GM12878 (cell line): ENCODE measurements at regions not wholly inside any gene's neighbourhood (a gene's known extent, or its start where the extent isn't known, plus 50 kb on each side); places are given as distances from the start of the nearest gene placed in this dataset.

Experiments
- ATAC-seq: fragments of 200-7000 bp; cut with Tn5 transposase; 3 replicates; pipeline ENCODE4 v1.9.1; 2020; ENCODE audit warnings: mild to moderate bottlenecking, moderate library complexity
- BruUV-seq: library from RNA; stranded (reverse); fragments of 400-500 nt; replicated peaks from 2 replicates; lab custom pipeline; 2021; lab: Mats Ljungman, UMichigan
- CTCF ChIA-PET: fragments of 300-600 bp; sonication (Branson Sonifier 250); formaldehyde crosslinking; extraction: SDS; loops from one replicate; lab custom pipeline; 2021; ENCODE audit warnings: inconsistent platforms; lab: Yijun Ruan, JAX
- POLR2A ChIA-PET: fragments of 350-600 bp; formaldehyde crosslinking; extraction: SDS; loops from one replicate; lab custom pipeline; 2021; ENCODE audit warnings: inconsistent platforms; lab: Charles Lee
- RAD21 ChIA-PET: fragments of 300-600 bp; sonication (Branson Sonifier 250); formaldehyde crosslinking; loops from one replicate; lab custom pipeline; 2023; ENCODE audit warnings: antibody characterized with exemption; ENCODE audit not compliant: unreplicated experiment; lab: Charles Lee
- SMC1A ChIA-PET: fragments of 300-600 bp; sonication (Branson Sonifier 250); formaldehyde crosslinking; loops from one replicate; lab custom pipeline; 2023; ENCODE audit not compliant: unreplicated experiment, uncharacterized antibody; lab: Charles Lee
- DNase-seq: peaks from one replicate; pipeline ENCODE4 v3.0.0-alpha.2; 2011; ENCODE audit warnings: low read depth, low spot score
- FAIRE-seq: peaks from 3 replicates; lab custom pipeline; 2011; peaks lifted over from hg19 to GRCh38; lab: Jason Lieb, UNC
- H2AFZ ChIP-seq: 2 replicates; pipeline ENCODE4 v1.6.0; 2011; ENCODE audit warnings: low read depth, low read length, control low read depth; ENCODE audit not compliant: control insufficient read depth
- H3K27ac ChIP-seq: 2 replicates; pipeline ENCODE4 v1.5.1; 2011; ENCODE audit warnings: control low read depth; ENCODE audit not compliant: control insufficient read depth, insufficient read depth
- H3K27me3 ChIP-seq, 2 experiments: replicated peaks in 1 of 2; 2 replicates each; pipeline versions ENCODE4 v1.6.0 to v1.6.1; 2011; ENCODE audit warnings: low read length in 1 of 2; ENCODE audit not compliant: control insufficient read depth in 2 of 2, insufficient read depth in 2 of 2
- H3K36me3 ChIP-seq, 2 experiments: 2 replicates each; pipeline ENCODE4 v1.5.1; 2011; ENCODE audit warnings: low read length in 1 of 2; ENCODE audit not compliant: control insufficient read depth in 2 of 2, insufficient read depth in 2 of 2
- H3K4me1 ChIP-seq: 2 replicates; pipeline ENCODE4 v1.6.1; 2011; ENCODE audit warnings: mild to moderate bottlenecking, low read length, moderate library complexity, mixed read lengths; ENCODE audit not compliant: control insufficient read depth, insufficient read depth
- H3K4me2 ChIP-seq: 2 replicates; pipeline ENCODE4 v1.6.0; 2011; ENCODE audit warnings: control low read depth; ENCODE audit not compliant: control insufficient read depth, insufficient read depth
- H3K4me3 ChIP-seq: fragments of 200-600 bp; sonication (generic); 2 replicates; pipeline ENCODE4 v1.5.1; 2016
- H3K79me2 ChIP-seq: 2 replicates; pipeline ENCODE4 v1.6.0; 2011; ENCODE audit warnings: low read length; ENCODE audit not compliant: control insufficient read depth, insufficient read depth
- H3K9ac ChIP-seq: 2 replicates; pipeline ENCODE4 v1.8.0; 2011; ENCODE audit warnings: low read length, control low read depth, mixed read lengths; ENCODE audit not compliant: control insufficient read depth, insufficient read depth
- H3K9me3 ChIP-seq: replicated peaks from 3 replicates; pipeline ENCODE4 v1.5.1; 2011; ENCODE audit warnings: mild to moderate bottlenecking, low read length; ENCODE audit not compliant: control insufficient read depth, insufficient read depth
- H4K20me1 ChIP-seq: 2 replicates; pipeline ENCODE4 v1.6.0; 2011; ENCODE audit not compliant: control insufficient read depth, insufficient read depth
- CBX3 ChIP-seq: fragments of 200-600 bp; sonication (generic); IDR thresholded peaks from 2 replicates; pipeline ENCODE4 v1.6.1; 2016; ENCODE audit warnings: low read depth, borderline replicate concordance
- CHD4 ChIP-seq: fragments of 200-600 bp; sonication (generic); IDR thresholded peaks from 2 replicates; pipeline ENCODE4 v1.6.1; 2016; ENCODE audit warnings: mild to moderate bottlenecking
- FOXM1 ChIP-seq: IDR thresholded peaks from 2 replicates; pipeline ENCODE4 v1.6.1; 2012; ENCODE audit warnings: low read depth, mild to moderate bottlenecking, inconsistent platforms, low read length, moderate library complexity
- HDGF ChIP-seq: fragments of 450-650 bp; IDR thresholded peaks from 2 replicates; pipeline ENCODE4 v1.6.1; 2016; ENCODE audit warnings: antibody characterized with exemption
- IKZF1 ChIP-seq: fragments of 450-650 bp; conservative IDR thresholded peaks from 2 replicates; pipeline ENCODE4 v1.6.1; 2017; ENCODE audit warnings: antibody characterized with exemption, mild to moderate bottlenecking
- JUNB ChIP-seq: IDR thresholded peaks from 2 replicates; pipeline ENCODE4 v1.6.1; 2016; ENCODE audit warnings: antibody characterized with exemption, mild to moderate bottlenecking
- MYC ChIP-seq: IDR thresholded peaks from 2 replicates; pipeline ENCODE4 v1.6.1; 2011; ENCODE audit warnings: mild to moderate bottlenecking, low read length, moderate library complexity, inconsistent platforms; ENCODE audit not compliant: insufficient read depth, insufficient replicate concordance, insufficient read length, severe bottlenecking
- NFYA ChIP-seq: IDR thresholded peaks from 2 replicates; pipeline ENCODE4 v1.6.1; 2011; ENCODE audit warnings: low read depth, mild to moderate bottlenecking, low read length, improper control_type of control experiment, borderline replicate concordance
- REST ChIP-seq: IDR thresholded peaks from 2 replicates; pipeline ENCODE4 v1.6.1; 2012; ENCODE audit warnings: mild to moderate bottlenecking, low read depth, low read length
- SPI1 ChIP-seq: IDR thresholded peaks from 2 replicates; pipeline ENCODE4 v1.6.1; 2011; ENCODE audit warnings: low read depth, mild to moderate bottlenecking, low read length, moderate library complexity, borderline replicate concordance; ENCODE audit not compliant: insufficient read depth
- TCF12 ChIP-seq: IDR thresholded peaks from 2 replicates; pipeline ENCODE4 v1.6.1; 2011; ENCODE audit warnings: low read depth, mild to moderate bottlenecking, low read length
- USF2 ChIP-seq: IDR thresholded peaks from 2 replicates; pipeline ENCODE4 v1.6.1; 2011; ENCODE audit warnings: low read depth, low read length, improper control_type of control experiment, borderline replicate concordance
- WGBS: methylation state at CpG from one replicate; pipeline ENCODE4 v1.1.6; 2016; ENCODE audit warnings: low lambda C conversion rate; ENCODE audit not compliant: insufficient replicate concordance, insufficient coverage; ENCODE audit errors: missing lambda C conversion rate; 5-methylcytosine and 5-hydroxymethylcytosine counted together
- in situ Hi-C: fragments of 300-500 bp; cut with MboI; formaldehyde crosslinking; loops from 9 replicates; pipeline ENCODE4 v1.14.3; 2018; ENCODE audit warnings: mixed read lengths
- intact Hi-C: fragments of 100-400 bp; cut with micrococcal nuclease; formaldehyde crosslinking; loops from one replicate; pipeline ENCODE4 v1.14.2; 2022; ENCODE audit not compliant: unreplicated experiment
- TF ChIP-seq, protein P1 (sequence below): fragments of 450-650 bp; IDR thresholded peaks from 2 replicates; pipeline ENCODE4 v1.6.1; 2017; ENCODE audit warnings: mild to moderate bottlenecking, low read depth, inconsistent platforms; ENCODE audit not compliant: poor library complexity, severe bottlenecking

- TF ChIP-seq REST = no peak
- no peak for TF ChIP-seq FOXM1
- TF ChIP-seq JUNB = no peak
- no peak for TF ChIP-seq CBX3
- no peak for TF ChIP-seq IKZF1
Observed at GRCh38 chr5:173768891-173769290, 119.3 kb upstream of the CPEB4 start (continued).

- Histone ChIP-seq H3K4me2 (no peak overlapping the region), H3K9ac (no peak overlapping the region), H3K27ac (no peak overlapping the region), H4K20me1 (no peaks in the 10 kb centered on the region), H3K27me3 (no peaks in the 10 kb centered on the region), H3K36me3 (no peaks in the 10 kb centered on the region), H2AFZ (no peak overlapping the region), H3K79me2 (no peaks in the 10 kb centered on the region), H3K4me3 (no peak overlapping the region), H3K9me3 (no peaks in the 10 kb centered on the region), H3K4me1 (no peaks in the 10 kb centered on the region)
- DNase-seq (no peak), FAIRE-seq (no peak), ATAC-seq (no peak)
- CTCF ChIA-PET = interaction anchor here (1.4 kb wide), 1 partner anchor 16 kb away, joined by 5 read pairs; no protein-coding TSS in a partner anchor
- in situ Hi-C loops = no loop called here
- RAD21 ChIA-PET = no interaction called here
- POLR2A ChIA-PET = no interaction called here
- no TSS peak for BruUV-seq
- intact Hi-C loops = no loop called here
- TF ChIP-seq HDGF = no peak
- no peak for TF ChIP-seq MYC
- no peak for TF ChIP-seq NFYA
- TF ChIP-seq FOXM1 = no peak
- TF ChIP-seq SPI1 = no peak
- no peak for TF ChIP-seq CHD4
- no peak for TF ChIP-seq TCF12
- TF ChIP-seq, protein P1, sequence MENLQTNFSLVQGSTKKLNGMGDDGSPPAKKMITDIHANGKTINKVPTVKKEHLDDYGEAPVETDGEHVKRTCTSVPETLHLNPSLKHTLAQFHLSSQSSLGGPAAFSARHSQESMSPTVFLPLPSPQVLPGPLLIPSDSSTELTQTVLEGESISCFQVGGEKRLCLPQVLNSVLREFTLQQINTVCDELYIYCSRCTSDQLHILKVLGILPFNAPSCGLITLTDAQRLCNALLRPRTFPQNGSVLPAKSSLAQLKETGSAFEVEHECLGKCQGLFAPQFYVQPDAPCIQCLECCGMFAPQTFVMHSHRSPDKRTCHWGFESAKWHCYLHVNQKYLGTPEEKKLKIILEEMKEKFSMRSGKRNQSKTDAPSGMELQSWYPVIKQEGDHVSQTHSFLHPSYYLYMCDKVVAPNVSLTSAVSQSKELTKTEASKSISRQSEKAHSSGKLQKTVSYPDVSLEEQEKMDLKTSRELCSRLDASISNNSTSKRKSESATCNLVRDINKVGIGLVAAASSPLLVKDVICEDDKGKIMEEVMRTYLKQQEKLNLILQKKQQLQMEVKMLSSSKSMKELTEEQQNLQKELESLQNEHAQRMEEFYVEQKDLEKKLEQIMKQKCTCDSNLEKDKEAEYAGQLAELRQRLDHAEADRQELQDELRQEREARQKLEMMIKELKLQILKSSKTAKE = no peak
- TF ChIP-seq USF2 = no peak
- SMC1A ChIA-PET = interaction anchor here (0.6 to 1.6 kb wide), 5 partner anchors 10 to 142 kb away, joined by 3 to 5 read pairs (median 3); no protein-coding TSS in a partner anchor
- 92% methylated on average over 2 of the region's 2 CpGs for WGBS
Observed at GRCh38 chr5:173770637-173771036, 117.5 kb upstream of the CPEB4 start.
